HG03378 (cell line): ENCODE measurements at regions not wholly inside any gene's neighbourhood (a gene's known extent, or its start where the extent isn't known, plus 50 kb on each side); places are given as distances from the start of the nearest gene placed in this dataset.

Experiments used
- ATAC-seq: cut with Tn5 transposase; IDR thresholded peaks from one replicate; pipeline ENCODE4 v1.9.1; 2021; ENCODE audit warnings: mild to moderate bottlenecking, moderate library complexity; ENCODE audit not compliant: unreplicated experiment

DNA sequence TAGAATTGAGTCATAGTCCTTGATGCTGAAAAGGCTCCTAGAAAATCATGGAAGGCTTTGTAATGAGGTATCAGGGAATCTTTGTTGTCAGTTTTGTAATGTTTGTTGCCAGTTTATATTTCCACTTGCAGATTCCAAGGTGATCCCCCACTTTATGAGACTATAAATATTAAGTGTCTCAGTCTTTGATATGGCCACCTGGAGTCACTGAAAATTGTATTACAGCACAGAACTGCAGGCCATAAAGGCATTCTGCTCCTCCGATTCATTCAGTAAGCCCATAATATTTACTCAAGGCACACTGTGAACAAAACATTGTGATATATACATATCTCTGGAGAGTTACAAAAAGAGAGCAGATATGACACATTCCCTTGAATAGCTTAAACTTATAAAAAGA lies 457.8 kb upstream of the ZNF385D start:
- no peak for ATAC-seq

GRCh38 chr3:22209578-22209977 lies 458.6 kb upstream of the ZNF385D start:
- ATAC-seq, result no peak

DNA sequence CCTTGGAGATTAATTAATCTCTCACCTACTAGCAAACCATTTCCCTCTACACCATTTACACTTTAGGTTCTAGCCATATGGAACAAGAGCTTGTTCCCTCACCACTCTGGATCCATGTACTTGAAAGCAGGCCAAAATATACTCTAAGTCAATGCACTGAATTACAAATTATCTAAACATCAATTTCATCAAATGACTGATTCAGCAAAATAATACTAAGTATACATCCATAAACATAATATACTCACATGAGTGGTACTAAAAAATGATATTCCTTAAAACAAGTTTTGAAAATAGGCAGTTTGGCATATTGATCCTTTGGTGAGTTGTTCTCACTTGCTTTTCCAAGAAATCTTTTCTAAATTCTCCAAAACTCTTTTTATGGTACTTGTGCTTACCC lies 459.7 kb upstream of the ZNF385D start:
- no peak for ATAC-seq

GRCh38 chr3:22216601-22217000 lies 465.6 kb upstream of the ZNF385D start:
- ATAC-seq, result no peak

GRCh38 chr3:22225161-22225560 lies 474.2 kb upstream of the ZNF385D start:
- ATAC-seq, result no peak

- no peak for ATAC-seq
Observed at GRCh38 chr3:22228705-22229104, 477.7 kb upstream of the ZNF385D start.

- no peak for ATAC-seq
Observed at GRCh38 chr3:22231061-22231460, 480.1 kb upstream of the ZNF385D start.

- peak; percentile 84 for ATAC-seq
Observed at GRCh38 chr3:22236490-22237270, 485.7 kb upstream of the ZNF385D start.

DNA sequence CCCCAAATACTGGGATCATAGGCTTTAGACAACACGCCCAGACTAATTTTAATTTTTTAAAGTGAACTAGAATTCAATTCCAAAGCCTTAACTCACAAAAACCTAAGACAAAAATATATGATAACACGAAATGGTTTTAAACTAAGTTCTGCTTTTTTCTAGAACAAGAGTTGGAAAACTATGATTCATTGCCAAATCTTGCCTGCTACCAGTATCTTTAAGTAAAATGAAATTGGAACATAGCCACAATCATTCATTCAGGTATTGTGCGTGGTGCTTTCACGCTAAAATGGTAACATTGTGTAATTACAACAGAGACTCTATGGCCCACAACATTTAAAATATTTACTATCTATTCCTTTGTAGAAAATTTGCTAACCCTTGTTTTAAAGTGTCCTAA lies 488.0 kb upstream of the ZNF385D start:
- ATAC-seq, result no peak

DNA sequence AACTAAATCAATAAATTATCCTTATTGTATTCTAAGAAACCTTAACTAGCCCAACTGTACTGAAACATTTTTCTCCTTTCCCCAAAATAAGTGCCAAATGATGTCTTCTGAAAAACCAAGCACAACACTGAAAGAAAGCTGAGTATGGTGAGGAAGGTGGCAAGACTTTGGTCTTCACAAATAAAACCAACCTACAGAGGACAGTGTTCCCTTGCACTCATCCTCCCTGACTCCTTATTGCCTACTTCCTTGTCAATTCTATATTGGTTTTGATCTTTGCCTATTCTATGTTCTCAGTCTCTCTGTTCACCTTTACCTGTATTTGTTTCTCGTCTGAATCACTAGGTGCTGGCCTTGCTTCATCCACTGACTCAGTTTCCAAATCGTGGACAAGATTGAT lies 490.1 kb upstream of the ZNF385D start:
- no peak for ATAC-seq

- no peak for ATAC-seq
Observed at GRCh38 chr3:22244761-22245521, 493.9 kb upstream of the ZNF385D start.

- no peak for ATAC-seq
Observed at GRCh38 chr3:22245811-22246583, 495.0 kb upstream of the ZNF385D start.

DNA sequence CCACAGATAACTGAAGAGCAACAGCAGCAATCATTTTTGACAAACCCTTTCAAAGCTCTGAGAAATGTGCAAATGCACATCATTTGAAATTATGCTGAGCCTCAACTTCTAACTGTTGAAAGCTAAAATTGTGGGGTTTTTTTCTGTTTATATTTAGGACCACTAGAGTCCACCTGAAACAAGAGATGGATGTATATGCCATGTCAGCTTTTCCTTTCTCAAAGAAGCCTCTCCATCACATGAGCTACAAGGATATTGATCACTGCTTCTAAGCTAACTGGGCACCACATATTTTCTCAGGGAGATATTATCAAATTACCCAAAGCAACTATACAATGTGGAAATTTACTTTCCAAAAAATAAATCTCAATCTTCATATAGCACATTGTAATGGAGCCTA lies 498.6 kb upstream of the ZNF385D start:
- ATAC-seq, result no peak

- no peak for ATAC-seq
Observed at GRCh38 chr3:22257252-22257651, 506.2 kb upstream of the ZNF385D start.

GRCh38 chr3:22262386-22262785 lies 511.4 kb upstream of the ZNF385D start:
- ATAC-seq, result no peak

- no peak for ATAC-seq
Observed at GRCh38 chr3:22263042-22263441, 512.0 kb upstream of the ZNF385D start.

DNA sequence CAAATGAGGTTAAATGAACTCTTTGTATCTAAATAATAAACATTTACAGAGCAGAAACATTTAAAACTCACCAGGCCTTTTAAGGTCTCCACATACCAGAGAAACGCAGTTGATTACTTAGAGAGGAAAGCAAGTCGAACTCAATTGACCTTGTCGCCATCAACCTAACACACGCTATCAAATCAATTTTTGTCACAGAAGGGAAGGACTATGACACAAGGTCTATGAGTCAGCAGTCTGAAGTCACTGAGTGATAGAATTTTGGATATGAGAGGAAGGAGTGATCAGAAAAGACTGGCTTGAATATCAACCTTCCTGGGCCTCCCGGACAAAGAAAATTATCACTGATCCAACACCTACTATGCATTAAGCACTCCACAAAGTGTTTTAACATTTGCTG lies 514.4 kb upstream of the ZNF385D start:
- no peak for ATAC-seq

DNA sequence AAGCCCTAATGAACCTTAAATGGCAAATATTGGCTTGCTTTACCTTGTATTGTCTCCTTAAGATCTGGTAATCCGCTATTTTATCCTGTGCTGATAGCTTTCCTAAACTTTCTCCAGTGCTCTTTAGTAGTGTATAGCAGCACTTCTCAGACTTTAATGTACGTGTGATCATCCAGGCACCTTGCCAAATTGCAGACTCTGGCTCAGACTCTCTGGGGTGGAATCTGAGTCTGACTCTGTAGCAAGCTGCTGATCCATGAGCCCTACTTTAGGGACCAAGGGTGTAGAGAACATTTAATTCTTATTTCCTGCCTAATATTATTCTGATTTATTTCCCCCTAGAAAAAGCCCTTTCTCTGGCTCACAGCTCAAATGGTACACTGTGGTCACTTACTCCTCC lies 518.8 kb upstream of the ZNF385D start:
- ATAC-seq, result no peak

DNA sequence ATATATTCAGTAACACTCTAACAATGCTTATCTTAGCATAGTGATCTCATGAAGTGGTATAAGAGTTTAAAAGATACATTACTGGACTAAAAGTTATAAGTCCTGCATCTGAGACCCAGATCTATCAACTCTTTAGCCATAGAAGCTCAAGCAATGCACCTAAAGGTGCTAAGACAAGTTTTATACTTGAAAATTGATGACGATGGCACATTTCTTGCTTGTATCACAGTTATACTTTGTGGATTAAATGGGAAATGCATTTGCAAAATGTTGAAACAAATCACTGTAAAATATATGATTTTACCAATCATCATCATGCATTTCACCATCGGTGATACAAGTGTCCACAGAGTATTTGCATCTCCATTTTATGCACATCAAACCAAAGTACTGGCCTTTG lies 525.3 kb upstream of the ZNF385D start:
- ATAC-seq, result no peak

GRCh38 chr3:22284559-22284958 lies 533.5 kb upstream of the ZNF385D start:
- no peak for ATAC-seq

- ATAC-seq, result no peak
Observed at GRCh38 chr3:22288756-22289155, 537.7 kb upstream of the ZNF385D start.

GRCh38 chr3:22292681-22293080 lies 541.7 kb upstream of the ZNF385D start:
- ATAC-seq, result no peak
